SH-SY5Y (cell line): ENCODE measurements at regions not wholly inside any gene's neighbourhood (a gene's known extent, or its start where the extent isn't known, plus 50 kb on each side); places are given as distances from the start of the nearest gene placed in this dataset.

ENCODE experiments used
- GATA2 ChIP-seq: IDR thresholded peaks from 2 replicates; pipeline ENCODE4 v1.6.1; 2011; ENCODE audit warnings: mild to moderate bottlenecking, low read depth, low read length
- GATA3 ChIP-seq: IDR thresholded peaks from 2 replicates; pipeline ENCODE4 v1.6.1; 2011; ENCODE audit warnings: low read depth, mild to moderate bottlenecking, low read length, moderate library complexity

GRCh38 chr10:43778571-43778970, 129.9 kb upstream of the ZNF32 start:
- TF ChIP-seq GATA3, result no peak
- no peak for TF ChIP-seq GATA2

GRCh38 chr10:43775384-43775783, 126.7 kb upstream of the ZNF32 start:
- TF ChIP-seq GATA2 (no peak), GATA3 (no peak)

DNA sequence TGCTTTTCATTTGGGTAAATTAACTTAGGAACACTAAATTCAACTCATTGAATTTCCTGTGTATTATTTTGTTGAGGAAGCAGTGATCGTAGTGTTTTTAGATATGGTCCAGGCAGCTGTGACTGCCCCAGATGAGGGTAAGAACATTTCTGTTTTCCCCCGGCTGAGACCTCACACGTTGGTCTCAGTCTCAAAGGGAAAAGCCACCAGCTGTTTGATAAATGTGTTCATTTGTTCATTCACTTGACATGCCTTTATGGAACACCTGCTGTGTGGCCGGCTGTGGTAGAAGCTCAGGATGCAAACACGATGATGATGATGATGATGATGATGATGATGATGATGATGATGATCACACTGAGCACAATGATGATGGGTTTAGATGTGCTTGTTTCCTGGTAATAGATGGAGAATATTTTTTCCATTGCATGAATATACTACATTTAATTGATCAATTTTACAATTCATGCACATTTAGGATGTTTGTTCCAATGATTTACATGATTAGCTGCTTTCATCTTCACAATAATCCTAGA, 125.6 kb upstream of the ZNF32 start:
- TF ChIP-seq GATA3 (no peak), GATA2 (no peak)

GRCh38 chr10:43773736-43774135, 125.1 kb upstream of the ZNF32 start:
- TF ChIP-seq GATA3 (no peak), GATA2 (no peak)

DNA sequence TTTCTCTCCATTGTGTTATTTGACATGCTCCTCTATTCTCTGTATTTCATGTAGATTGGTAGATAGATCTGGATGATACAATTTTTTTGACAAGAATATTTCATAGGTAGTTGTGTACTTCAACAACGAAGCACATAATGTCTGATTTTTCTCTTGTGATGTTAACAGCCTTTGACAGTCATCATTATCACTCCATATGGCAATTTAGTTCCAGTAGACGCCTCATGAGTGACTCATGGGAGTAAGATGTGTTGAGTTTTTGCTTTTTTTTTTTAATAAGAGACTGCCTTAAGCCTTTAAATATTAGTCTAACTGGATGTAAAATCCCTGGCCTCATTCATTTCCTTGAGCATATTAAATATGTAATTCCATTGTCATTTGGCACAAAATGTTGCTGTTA, 123.5 kb upstream of the ZNF32 start:
- TF ChIP-seq GATA2 (no peak), GATA3 (no peak)

DNA sequence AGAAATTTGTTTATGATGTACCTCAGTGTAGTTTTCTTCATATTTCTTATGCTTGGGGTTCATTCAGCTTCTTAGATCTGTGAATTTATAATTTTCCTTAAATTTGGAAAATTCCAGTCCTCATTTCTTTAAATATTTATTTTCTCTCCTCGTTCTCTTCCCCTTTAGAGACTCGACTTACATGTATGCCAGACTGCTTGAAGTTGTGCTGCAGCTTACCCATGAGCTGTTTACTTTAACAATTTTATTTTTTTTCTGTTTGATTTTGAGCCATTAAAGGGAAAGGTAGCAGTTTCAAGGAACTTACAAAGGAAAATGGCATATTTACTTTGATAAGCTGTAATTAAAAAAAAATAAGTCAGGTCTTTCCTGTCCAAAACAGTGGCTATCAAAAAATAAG, 123.0 kb upstream of the ZNF32 start:
- no peak for TF ChIP-seq GATA3
- TF ChIP-seq GATA2, result no peak

GRCh38 chr10:43765516-43765915, 116.8 kb upstream of the ZNF32 start:
- no peak for TF ChIP-seq GATA2
- TF ChIP-seq GATA3, result no peak

DNA sequence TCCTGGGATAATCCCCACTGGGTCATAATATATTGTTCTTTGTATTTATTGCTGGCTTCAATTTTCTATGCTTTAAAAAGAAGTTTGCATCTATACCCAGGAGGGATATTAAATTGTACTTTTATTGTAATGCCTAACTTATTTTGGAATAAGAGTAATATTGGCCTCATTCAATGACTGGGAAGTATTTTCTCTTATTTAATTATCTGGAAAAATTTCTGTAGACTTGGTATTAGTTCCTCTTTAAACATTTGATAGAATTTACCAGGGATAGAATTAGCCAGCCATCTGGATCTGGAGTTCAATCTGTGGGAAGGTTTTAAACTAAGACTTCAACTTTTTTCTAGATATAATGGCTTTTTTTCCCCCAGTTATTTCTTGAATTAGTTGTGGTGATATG, 115.2 kb upstream of the ZNF32 start:
- no peak for TF ChIP-seq GATA3
- no peak for TF ChIP-seq GATA2

DNA sequence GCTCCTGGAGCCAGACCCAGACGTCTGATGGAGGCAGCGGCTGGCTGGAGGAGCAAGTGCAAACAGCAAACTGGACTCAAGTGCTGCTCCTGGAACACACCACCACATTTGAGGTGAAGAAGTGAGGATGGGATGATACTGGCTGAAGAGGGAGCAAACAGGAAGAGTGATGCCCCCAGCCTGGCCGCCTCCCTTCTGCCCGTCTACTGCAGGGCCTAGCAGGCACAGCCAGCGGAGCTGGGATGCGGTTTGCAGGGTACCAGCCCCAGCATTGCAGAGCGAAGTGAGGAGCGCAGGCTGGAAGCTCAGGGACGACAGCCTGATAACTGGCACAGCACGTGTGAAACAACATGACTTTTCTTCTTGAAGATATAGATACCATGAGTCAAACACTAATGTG, 111.8 kb upstream of the ZNF32 start:
- TF ChIP-seq GATA2 (no peak), GATA3 (no peak)

DNA sequence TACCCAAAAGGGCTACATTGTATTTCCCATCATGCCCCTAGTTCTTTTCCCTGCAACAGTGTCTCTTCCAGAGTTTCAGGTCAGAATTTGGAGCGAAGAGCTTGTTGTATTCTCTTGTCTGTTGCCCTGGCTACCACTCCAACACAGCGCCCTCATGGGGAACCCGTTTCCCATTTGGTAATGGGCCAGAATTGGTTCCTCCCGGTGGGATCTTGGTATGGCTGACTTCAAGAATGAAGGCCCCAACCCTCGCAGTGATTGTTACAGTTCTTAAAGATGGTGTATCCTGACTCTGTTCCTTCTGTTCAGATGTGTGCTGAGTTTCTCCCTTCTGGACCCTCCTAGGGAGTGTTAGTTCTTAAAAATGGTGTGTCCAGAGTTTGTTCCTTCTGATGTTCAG, 110.5 kb upstream of the ZNF32 start:
- no peak for TF ChIP-seq GATA2
- TF ChIP-seq GATA3, result no peak

GRCh38 chr10:43756341-43756740, 107.7 kb upstream of the ZNF32 start:
- TF ChIP-seq GATA3, result no peak
- TF ChIP-seq GATA2, result no peak

DNA sequence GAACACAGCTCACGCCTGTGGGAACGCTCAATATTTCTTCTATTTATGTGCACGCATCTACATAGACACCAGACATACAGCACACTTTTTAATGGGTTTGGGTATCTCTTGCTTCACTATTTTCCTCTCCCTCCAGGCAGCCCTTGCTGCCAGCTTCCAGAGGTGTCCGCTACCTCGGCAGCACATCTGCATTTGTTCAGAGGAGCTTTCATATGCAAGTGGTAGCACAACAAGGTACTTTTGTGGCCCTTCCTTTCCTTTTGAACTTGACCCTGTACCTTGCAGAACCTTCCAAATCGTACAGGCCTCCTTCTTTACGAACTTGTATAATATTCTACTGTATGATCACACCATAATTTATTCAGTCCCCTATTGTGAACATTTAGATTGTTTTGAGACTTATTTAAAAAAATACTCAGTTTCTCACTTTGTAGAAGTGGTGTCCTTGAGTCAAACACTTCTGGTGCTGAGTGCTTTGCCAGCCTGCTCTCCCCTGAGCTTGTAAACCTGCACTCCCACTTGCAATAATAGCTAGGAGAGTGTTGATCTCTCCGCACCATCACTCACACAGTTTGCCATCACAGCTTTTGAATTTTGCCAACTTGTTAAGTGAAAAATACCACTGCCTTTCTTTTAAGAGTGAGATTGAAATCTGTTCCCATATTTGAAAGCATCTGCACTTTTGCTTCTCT, 106.0 kb upstream of the ZNF32 start:
- no peak for TF ChIP-seq GATA3
- no peak for TF ChIP-seq GATA2

DNA sequence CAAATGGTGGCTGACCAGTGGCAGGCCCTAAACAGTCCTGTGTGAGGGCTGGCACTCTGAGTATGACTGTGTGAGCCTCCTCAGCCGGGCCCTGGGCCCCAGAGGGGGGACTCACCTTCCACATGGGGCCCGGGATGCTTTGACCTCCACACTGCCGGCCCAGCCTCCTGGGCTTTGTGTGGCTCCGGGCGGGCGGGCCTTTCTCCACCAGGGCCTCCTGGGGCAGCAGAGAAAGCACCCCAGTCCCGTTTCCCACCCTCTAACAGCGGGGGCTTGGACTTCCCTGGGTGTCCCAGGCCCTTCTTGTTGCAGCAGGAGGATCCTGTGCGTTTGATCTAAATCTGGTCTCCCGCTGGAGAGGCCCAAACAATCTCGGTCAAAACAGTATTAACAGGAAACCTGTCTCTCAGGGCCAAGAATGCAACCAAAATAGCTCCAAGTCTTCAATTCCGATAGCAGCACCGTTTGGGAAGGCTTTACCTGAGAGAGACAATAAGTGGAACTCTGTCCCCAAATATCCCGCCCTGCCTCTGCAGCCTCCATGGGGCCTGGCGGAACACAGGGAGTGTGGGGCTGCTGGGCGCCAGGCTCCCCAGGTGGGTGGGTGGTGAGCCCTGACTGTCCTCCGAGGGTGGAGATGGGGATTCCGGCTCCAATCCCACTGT, 104.8 kb upstream of the ZNF32 start:
- TF ChIP-seq GATA3, result no peak
- TF ChIP-seq GATA2, result no peak

DNA sequence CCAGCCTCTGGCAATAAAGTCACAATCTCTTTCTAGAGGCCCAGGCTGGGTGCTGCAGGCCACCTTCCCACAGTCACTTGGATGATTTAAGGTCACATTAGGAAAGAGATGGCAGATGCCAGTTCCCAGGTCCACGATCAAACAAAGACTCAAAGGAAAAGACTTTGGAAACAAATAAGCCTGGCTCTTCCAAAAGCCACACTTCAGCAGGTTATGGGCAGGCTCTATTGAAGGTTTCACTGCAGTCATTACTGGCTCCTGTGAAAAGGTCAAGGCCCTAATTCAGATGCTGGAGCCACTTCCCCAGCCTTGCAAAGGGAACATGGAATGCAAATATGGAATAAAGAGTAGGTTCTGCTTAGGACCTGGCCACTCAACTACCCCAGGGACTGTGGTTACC, 104.0 kb upstream of the ZNF32 start:
- TF ChIP-seq GATA3 (no peak), GATA2 (no peak)

DNA sequence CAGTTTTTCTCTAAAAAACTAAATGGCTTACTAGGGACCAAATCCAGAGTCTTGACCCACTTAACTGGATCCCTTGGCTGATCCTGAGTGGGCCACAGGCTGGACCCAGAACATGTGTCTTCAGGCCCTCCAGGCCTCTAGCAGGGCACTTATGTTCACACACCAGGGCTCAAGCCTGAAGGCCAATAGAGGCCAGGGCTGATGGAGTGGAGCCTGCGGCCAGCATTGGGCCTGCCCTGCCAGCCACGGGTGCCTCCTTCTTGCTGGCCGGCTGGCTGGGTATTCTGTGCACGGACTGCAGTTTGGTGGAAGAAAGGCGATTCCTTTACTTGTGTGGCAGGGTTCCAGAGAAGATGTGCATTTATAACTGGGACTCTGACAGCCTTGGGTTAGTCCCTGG, 103.0 kb upstream of the ZNF32 start:
- TF ChIP-seq GATA3, result no peak
- TF ChIP-seq GATA2, result no peak

DNA sequence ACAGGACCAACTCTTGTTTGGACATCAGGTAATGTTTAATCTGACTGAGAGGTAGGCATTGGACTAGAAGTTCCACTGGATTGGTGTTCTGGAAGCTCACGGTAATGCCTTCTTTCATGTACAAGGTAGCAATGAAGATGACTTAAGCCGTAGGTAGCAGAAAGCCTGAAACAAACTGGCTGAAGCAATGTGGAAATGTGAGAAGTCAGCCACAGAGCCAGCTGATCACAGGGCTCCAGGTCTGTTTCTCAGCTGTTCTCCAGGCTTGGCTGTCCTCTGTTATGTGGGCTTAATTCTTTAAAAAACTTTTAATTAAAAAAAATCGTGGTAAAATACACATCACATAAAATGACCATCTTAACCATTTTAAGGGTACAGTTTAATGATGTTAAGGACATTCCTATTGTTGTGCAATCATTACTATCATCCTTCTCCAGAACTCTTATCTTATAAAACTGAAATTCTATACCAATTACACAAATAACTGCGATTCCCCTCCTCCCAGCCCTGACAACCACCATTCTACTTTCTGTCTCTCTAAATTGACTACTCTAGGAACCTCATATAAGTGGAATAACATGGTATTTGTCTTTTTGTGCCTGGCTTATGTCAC, 101.4 kb upstream of the ZNF32 start:
- TF ChIP-seq GATA2, result no peak
- no peak for TF ChIP-seq GATA3

DNA sequence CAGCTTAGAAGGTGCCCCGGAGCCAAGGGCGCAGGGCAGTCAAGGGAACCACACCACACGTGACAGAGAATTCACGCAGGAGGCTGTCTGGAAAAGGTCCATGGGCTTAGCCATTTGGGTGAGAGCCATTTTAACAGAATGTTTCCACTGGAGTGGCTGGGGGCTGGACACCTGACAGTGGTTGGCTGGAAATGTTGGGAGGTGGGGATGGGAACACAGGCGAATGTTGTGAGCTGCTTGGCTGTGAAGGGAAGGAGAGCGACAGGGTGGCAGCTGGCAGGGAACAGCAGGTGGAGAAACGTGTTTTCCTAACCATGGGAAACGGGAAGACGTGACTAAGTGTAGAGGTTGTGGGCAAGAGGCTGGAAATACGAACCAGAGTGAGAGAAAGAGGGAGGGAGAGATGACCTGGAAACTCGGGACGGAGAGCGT, 100.5 kb upstream of the ZNF32 start:
- TF ChIP-seq GATA3, result no peak
- no peak for TF ChIP-seq GATA2
